Skeletal muscle satellite cell (primary cell): ENCODE measurements at regions not wholly inside any gene's neighbourhood (a gene's known extent, or its start where the extent isn't known, plus 50 kb on each side); places are given as distances from the start of the nearest gene placed in this dataset.
"Not testable (repeated sequence)": the region's sequence is repeated elsewhere in the genome, so short reads cannot be mapped to it uniquely, and the experiment has no call there.

ENCODE experiments used
- H3K27me3 ChIP-seq: 2 replicates; pipeline ENCODE4 v1.7.0; 2013; ENCODE audit warnings: low read length; ENCODE audit not compliant: control insufficient read depth, insufficient read depth
- H3K36me3 ChIP-seq: 2 replicates; pipeline ENCODE4 v1.7.0; 2013; ENCODE audit warnings: mild to moderate bottlenecking, control low read depth, low read length; ENCODE audit not compliant: insufficient read depth
- H3K4me1 ChIP-seq: 2 replicates; pipeline ENCODE4 v1.7.0; 2013; ENCODE audit warnings: low read length; ENCODE audit not compliant: control insufficient read depth, insufficient read depth
- H3K4me2 ChIP-seq: 2 replicates; pipeline ENCODE4 v1.7.0; 2013; ENCODE audit warnings: mild to moderate bottlenecking, low read length
- H3K4me3 ChIP-seq: 2 replicates; pipeline ENCODE4 v1.7.0; 2013; ENCODE audit warnings: low read length
- H3K9ac ChIP-seq: 2 replicates; pipeline ENCODE4 v1.7.0; 2013; ENCODE audit warnings: mild to moderate bottlenecking, low read depth, low read length, moderate library complexity
- H3K9me3 ChIP-seq: replicated peaks from 2 replicates; pipeline ENCODE4 v1.7.0; 2013; ENCODE audit warnings: mild to moderate bottlenecking, control low read depth, low read length

GRCh38 chr1:173302366-173302765 is 95.2 kb upstream of the TNFSF4 start:
- no peak overlapping the region for H3K4me2 ChIP-seq
- H3K4me3 ChIP-seq = no peak overlapping the region
- no peaks in the 10 kb centered on the region for H3K36me3 ChIP-seq
- no peaks in the 10 kb centered on the region for H3K27me3 ChIP-seq
- H3K4me1 ChIP-seq = no peaks in the 10 kb centered on the region
- H3K9ac ChIP-seq = no peak overlapping the region
- no peaks in the 10 kb centered on the region for H3K9me3 ChIP-seq

GRCh38 chr1:173302890-173303829 is 96.0 kb upstream of the TNFSF4 start:
- H3K4me2 ChIP-seq = no peak overlapping the region
- no peaks in the 10 kb centered on the region for H3K4me1 ChIP-seq
- H3K9ac ChIP-seq = no peak overlapping the region
- no peak overlapping the region for H3K4me3 ChIP-seq
- H3K36me3 ChIP-seq = no peaks in the 10 kb centered on the region
- H3K9me3 ChIP-seq = no peaks in the 10 kb centered on the region
- H3K27me3 ChIP-seq = no peaks in the 10 kb centered on the region

GRCh38 chr1:173303984-173304383 is 96.9 kb upstream of the TNFSF4 start:
- Histone ChIP-seq H3K4me2 (no peak overlapping the region), H3K4me3 (no peak overlapping the region), H3K36me3 (no peaks in the 10 kb centered on the region), H3K4me1 (no peaks in the 10 kb centered on the region), H3K27me3 (no peaks in the 10 kb centered on the region), H3K9ac (no peak overlapping the region), H3K9me3 (no peaks in the 10 kb centered on the region)

- H3K27me3 ChIP-seq = no peaks in the 10 kb centered on the region
- no peaks in the 10 kb centered on the region for H3K36me3 ChIP-seq
- no peaks in the 10 kb centered on the region for H3K4me1 ChIP-seq
- H3K9me3 ChIP-seq = no peaks in the 10 kb centered on the region
- H3K9ac ChIP-seq = no peak overlapping the region
- no peak overlapping the region for H3K4me3 ChIP-seq
- no peak overlapping the region for H3K4me2 ChIP-seq
Measured at GRCh38 chr1:173304529-173305227, 97.5 kb upstream of the TNFSF4 start.

GRCh38 chr1:173307845-173308244 is 100.7 kb upstream of the TNFSF4 start:
- Histone ChIP-seq H3K4me1 (no peaks in the 10 kb centered on the region), H3K9ac (no peak overlapping the region), H3K4me3 (no peak overlapping the region), H3K36me3 (no peaks in the 10 kb centered on the region), H3K27me3 (no peaks in the 10 kb centered on the region), H3K9me3 (no peaks in the 10 kb centered on the region), H3K4me2 (no peak overlapping the region)

- no peak overlapping the region for H3K9ac ChIP-seq
- no peaks in the 10 kb centered on the region for H3K9me3 ChIP-seq
- H3K4me1 ChIP-seq = no peaks in the 10 kb centered on the region
- H3K4me3 ChIP-seq = no peak overlapping the region
- H3K27me3 ChIP-seq = no peaks in the 10 kb centered on the region
- no peaks in the 10 kb centered on the region for H3K36me3 ChIP-seq
- H3K4me2 ChIP-seq = no peak overlapping the region
Measured at GRCh38 chr1:173314656-173315055, 107.5 kb upstream of the TNFSF4 start.

- Histone ChIP-seq H3K4me3 (no peak overlapping the region), H3K9ac (no peak overlapping the region), H3K36me3 (no peaks in the 10 kb centered on the region), H3K27me3 (no peaks in the 10 kb centered on the region), H3K4me1 (no peaks in the 10 kb centered on the region), H3K4me2 (no peak overlapping the region), H3K9me3 (no peaks in the 10 kb centered on the region)
Measured at GRCh38 chr1:173315296-173315695, 108.2 kb upstream of the TNFSF4 start.

- H3K4me3 ChIP-seq = no peak overlapping the region
- H3K4me1 ChIP-seq = no peaks in the 10 kb centered on the region
- no peaks in the 10 kb centered on the region for H3K36me3 ChIP-seq
- H3K9ac ChIP-seq = no peak overlapping the region
- no peaks in the 10 kb centered on the region for H3K9me3 ChIP-seq
- H3K27me3 ChIP-seq = no peaks in the 10 kb centered on the region
- H3K4me2 ChIP-seq = no peak overlapping the region
Measured at GRCh38 chr1:173318788-173319187, 111.7 kb upstream of the TNFSF4 start.

- not testable (repeated sequence) for H3K9me3 ChIP-seq, H3K27me3 ChIP-seq, H3K4me2 ChIP-seq
Measured at GRCh38 chr1:173324352-173324751, 117.2 kb upstream of the TNFSF4 start.

GRCh38 chr1:173327987-173328386 is 120.9 kb upstream of the TNFSF4 start:
- not testable (repeated sequence) for H3K4me2 ChIP-seq, H3K36me3 ChIP-seq, H3K9me3 ChIP-seq, H3K27me3 ChIP-seq, H3K4me3 ChIP-seq, H3K9ac ChIP-seq
- peaks cover 34% of the 10 kb centered on the region for H3K4me1 ChIP-seq

More at GRCh38 chr1:173324352-173324751, 117.2 kb upstream of the TNFSF4 start:
- not testable (repeated sequence) for H3K36me3 ChIP-seq, H3K9ac ChIP-seq, H3K4me1 ChIP-seq, H3K4me3 ChIP-seq

GRCh38 chr1:173328961-173329360 is 121.8 kb upstream of the TNFSF4 start:
- Histone ChIP-seq H3K27me3 (no peaks in the 10 kb centered on the region), H3K4me3 (no peak overlapping the region), H3K4me1 (peaks cover 40% of the 10 kb centered on the region), H3K9me3 (no peaks in the 10 kb centered on the region), H3K36me3 (no peaks in the 10 kb centered on the region), H3K4me2 (no peak overlapping the region), H3K9ac (no peak overlapping the region)
